Panc1 (cell line): ENCODE measurements at regions not wholly inside any gene's neighbourhood (a gene's known extent, or its start where the extent isn't known, plus 50 kb on each side); places are given as distances from the start of the nearest gene placed in this dataset.

Experiments used
- CTCF ChIP-seq: fragments of 450-650 bp; IDR thresholded peaks from 2 replicates; pipeline ENCODE4 v1.5.1; 2017; ENCODE audit warnings: mild to moderate bottlenecking
- REST ChIP-seq, 2 experiments: IDR thresholded peaks; 2 replicates each; pipeline ENCODE4 v1.6.1; 2011 to 2012; ENCODE audit warnings: low read depth in 2 of 2, control low read depth in 1 of 2, low read length in 1 of 2, mild to moderate bottlenecking in 1 of 2, moderate library complexity in 1 of 2; ENCODE audit not compliant: insufficient read depth in 1 of 2

GRCh38 chr16:65476448-65476955 is 354.6 kb upstream of the CDH11 start:
- TF ChIP-seq CTCF = no peak
- no peak for TF ChIP-seq REST (IDR thresholded peaks at IDR 0.05; ENCODE audit: insufficient read depth in 1 of 2, low read depth in 2 of 2, low read length in 1 of 2)
